GM21360 (cell line): ENCODE measurements at regions not wholly inside any gene's neighbourhood (a gene's known extent, or its start where the extent isn't known, plus 50 kb on each side); places are given as distances from the start of the nearest gene placed in this dataset.

Source experiments
- ATAC-seq: cut with Tn5 transposase; IDR thresholded peaks from one replicate; pipeline ENCODE4 v1.9.1; 2021; ENCODE audit warnings: mild to moderate bottlenecking, moderate library complexity; ENCODE audit not compliant: unreplicated experiment

GRCh38 chr18:38025433-38026038, 459.9 kb upstream of the CELF4 start:
- no peak for ATAC-seq

- no peak for ATAC-seq
These were observed 458.3 kb upstream of the CELF4 start for GRCh38 chr18:38023871-38024270.

- ATAC-seq: no peak
These were observed 456.6 kb upstream of the CELF4 start for GRCh38 chr18:38022234-38022633.

- no peak for ATAC-seq
These were observed 453.7 kb upstream of the CELF4 start for GRCh38 chr18:38019292-38019691.

- no peak for ATAC-seq
These were observed 445.6 kb upstream of the CELF4 start for GRCh38 chr18:38010971-38011857.

GRCh38 chr18:38010037-38010436, 444.4 kb upstream of the CELF4 start:
- no peak for ATAC-seq

- ATAC-seq: no peak
These were observed 443.7 kb upstream of the CELF4 start for GRCh38 chr18:38009320-38009719.

- ATAC-seq: no peak
These were observed 442.2 kb upstream of the CELF4 start for GRCh38 chr18:38007676-38008330.

- ATAC-seq: no peak
These were observed 441.4 kb upstream of the CELF4 start for GRCh38 chr18:38007026-38007425.

GRCh38 chr18:38006541-38006940, 440.9 kb upstream of the CELF4 start:
- no peak for ATAC-seq

GRCh38 chr18:37997695-37998094, 432.1 kb upstream of the CELF4 start:
- ATAC-seq: no peak

GRCh38 chr18:37987901-37988300, 422.3 kb upstream of the CELF4 start:
- no peak for ATAC-seq

- ATAC-seq: no peak
These were observed 421.1 kb upstream of the CELF4 start for GRCh38 chr18:37986665-37987064.

- ATAC-seq: no peak
These were observed 419.5 kb upstream of the CELF4 start for GRCh38 chr18:37985126-37985525.

- ATAC-seq: no peak
These were observed 415.0 kb upstream of the CELF4 start for GRCh38 chr18:37980556-37980955.

- ATAC-seq: no peak
These were observed 409.8 kb upstream of the CELF4 start for GRCh38 chr18:37975446-37975845.

- ATAC-seq: no peak
These were observed 401.7 kb upstream of the CELF4 start for GRCh38 chr18:37967261-37967660.

- ATAC-seq: no peak
These were observed 400.0 kb upstream of the CELF4 start for GRCh38 chr18:37965572-37965970.

GRCh38 chr18:37964885-37965571, 399.4 kb upstream of the CELF4 start:
- no peak for ATAC-seq

GRCh38 chr18:37963837-37964236, 398.2 kb upstream of the CELF4 start:
- no peak for ATAC-seq

- no peak for ATAC-seq
These were observed 396.8 kb upstream of the CELF4 start for GRCh38 chr18:37962316-37962966.
